ENCODE measurements at regions not wholly inside any gene's neighbourhood (a gene's known extent, or its start where the extent isn't known, plus 50 kb on each side); places are given as distances from the start of the nearest gene placed in this dataset.

GRCh38 chrX:132272826-132273225 is 53.6 kb upstream of the RAP2C start:
- H3K4me1 Mint-ChIP-seq (ENCODE audit: low read depth, unreplicated experiment): no peaks in the 10 kb centered on the region
- no peak overlapping the region for H3K4me3 Mint-ChIP-seq (ENCODE audit: low read depth, unreplicated experiment)
- intact Hi-C loops (cut with micrococcal nuclease; ENCODE audit: unreplicated experiment): no loop called here
- H3K9me3 Mint-ChIP-seq (ENCODE audit: low read depth, unreplicated experiment): no peaks in the 10 kb centered on the region
- TF ChIP-seq CTCF (IDR thresholded peaks at IDR 0.05; ENCODE audit: unreplicated experiment): no peak
- CTCF ChIA-PET: no interaction called here
- no peaks in the 10 kb centered on the region for H3K27me3 Mint-ChIP-seq (ENCODE audit: unreplicated experiment)
- no peaks in the 10 kb centered on the region for H3K36me3 Mint-ChIP-seq (ENCODE audit: insufficient read depth, unreplicated experiment)
- no peak for DNase-seq
- BruUV-seq (replicated peaks): no TSS peak
- H3K27ac Mint-ChIP-seq (ENCODE audit: unreplicated experiment): no peak overlapping the region

GRCh38 chrX:132271311-132271778 is 52.1 kb upstream of the RAP2C start:
- DNase-seq: no peak
- Mint-ChIP-seq H3K4me1 (ENCODE audit: low read depth, unreplicated experiment) (no peaks in the 10 kb centered on the region), H3K27ac (ENCODE audit: unreplicated experiment) (no peak overlapping the region), H3K27me3 (ENCODE audit: unreplicated experiment) (no peaks in the 10 kb centered on the region), H3K9me3 (ENCODE audit: low read depth, unreplicated experiment) (no peaks in the 10 kb centered on the region), H3K36me3 (ENCODE audit: insufficient read depth, unreplicated experiment) (no peaks in the 10 kb centered on the region), H3K4me3 (ENCODE audit: low read depth, unreplicated experiment) (no peak overlapping the region)
- no TSS peak for BruUV-seq (replicated peaks)
- CTCF ChIA-PET: no interaction called here
- intact Hi-C loops (cut with micrococcal nuclease; ENCODE audit: unreplicated experiment): no loop called here
- no peak for TF ChIP-seq CTCF (IDR thresholded peaks at IDR 0.05; ENCODE audit: unreplicated experiment)

GRCh38 chrX:132270699-132271098 is 51.5 kb upstream of the RAP2C start:
- DNase-seq: no peak
- Mint-ChIP-seq H3K36me3 (ENCODE audit: insufficient read depth, unreplicated experiment) (no peaks in the 10 kb centered on the region), H3K4me1 (ENCODE audit: low read depth, unreplicated experiment) (no peaks in the 10 kb centered on the region), H3K9me3 (ENCODE audit: low read depth, unreplicated experiment) (no peaks in the 10 kb centered on the region), H3K4me3 (ENCODE audit: low read depth, unreplicated experiment) (no peak overlapping the region), H3K27me3 (ENCODE audit: unreplicated experiment) (no peaks in the 10 kb centered on the region), H3K27ac (ENCODE audit: unreplicated experiment) (no peak overlapping the region)
- CTCF ChIA-PET: no interaction called here
- TF ChIP-seq CTCF (IDR thresholded peaks at IDR 0.05; ENCODE audit: unreplicated experiment): no peak
- BruUV-seq (replicated peaks): no TSS peak
- intact Hi-C loops (cut with micrococcal nuclease; ENCODE audit: unreplicated experiment): no loop called here

- no TSS peak for BruUV-seq (replicated peaks)
- no peak for DNase-seq
- H3K27me3 Mint-ChIP-seq (ENCODE audit: unreplicated experiment): no peaks in the 10 kb centered on the region
- no peak overlapping the region for H3K4me3 Mint-ChIP-seq (ENCODE audit: low read depth, unreplicated experiment)
- intact Hi-C loops (cut with micrococcal nuclease; ENCODE audit: unreplicated experiment): no loop called here
- no peak overlapping the region for H3K27ac Mint-ChIP-seq (ENCODE audit: unreplicated experiment)
- H3K36me3 Mint-ChIP-seq (ENCODE audit: insufficient read depth, unreplicated experiment): no peaks in the 10 kb centered on the region
- no peak for TF ChIP-seq CTCF (IDR thresholded peaks at IDR 0.05; ENCODE audit: unreplicated experiment)
- no peaks in the 10 kb centered on the region for H3K9me3 Mint-ChIP-seq (ENCODE audit: low read depth, unreplicated experiment)
- H3K4me1 Mint-ChIP-seq (ENCODE audit: low read depth, unreplicated experiment): no peaks in the 10 kb centered on the region
- CTCF ChIA-PET: no interaction called here
Measured at GRCh38 chrX:132270021-132270420, 50.8 kb upstream of the RAP2C start.

All from Calu3 (cell line).